GM20431 (cell line): ENCODE measurements at regions not wholly inside any gene's neighbourhood (a gene's known extent, or its start where the extent isn't known, plus 50 kb on each side); places are given as distances from the start of the nearest gene placed in this dataset.

Experiments
- in situ Hi-C: fragments of 300-500 bp; cut with MseI, MboI; formaldehyde crosslinking; loops from one replicate; pipeline ENCODE4 v1.15.0; 2020; ENCODE audit warnings: low sequenced_read_pairs; ENCODE audit not compliant: unreplicated experiment

DNA sequence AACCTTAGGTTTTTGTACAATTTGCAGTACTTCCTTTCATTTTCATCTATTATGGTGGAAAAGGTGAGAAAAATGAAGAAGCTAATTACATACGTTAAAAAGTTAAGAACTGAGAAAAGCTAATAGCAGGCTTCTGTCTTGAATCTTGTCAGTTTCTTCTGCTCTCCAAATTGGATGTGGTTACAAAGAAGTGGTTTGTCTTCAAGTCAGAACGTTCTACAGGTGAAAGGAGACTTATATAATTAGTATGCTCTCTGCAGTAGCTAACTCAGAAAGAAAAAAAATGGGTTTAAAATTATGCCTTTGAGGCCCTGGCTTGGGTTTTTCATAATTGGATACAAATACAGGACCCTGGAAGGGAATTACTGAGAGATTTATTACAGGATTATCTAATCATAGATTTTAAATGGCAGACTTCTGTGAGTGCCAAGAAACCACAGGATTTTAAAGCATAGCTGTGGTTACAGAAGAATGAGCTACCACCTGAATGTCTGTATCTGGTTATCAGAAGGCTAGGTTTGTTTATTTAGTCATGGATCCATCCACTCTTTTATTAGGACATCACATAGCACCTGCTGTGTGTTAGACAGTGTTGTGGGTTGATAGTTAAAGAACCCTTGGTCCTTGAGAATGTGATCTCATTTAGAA, 528.1 kb upstream of the MCTP2 start:
- in situ Hi-C loops: no loop called here

DNA sequence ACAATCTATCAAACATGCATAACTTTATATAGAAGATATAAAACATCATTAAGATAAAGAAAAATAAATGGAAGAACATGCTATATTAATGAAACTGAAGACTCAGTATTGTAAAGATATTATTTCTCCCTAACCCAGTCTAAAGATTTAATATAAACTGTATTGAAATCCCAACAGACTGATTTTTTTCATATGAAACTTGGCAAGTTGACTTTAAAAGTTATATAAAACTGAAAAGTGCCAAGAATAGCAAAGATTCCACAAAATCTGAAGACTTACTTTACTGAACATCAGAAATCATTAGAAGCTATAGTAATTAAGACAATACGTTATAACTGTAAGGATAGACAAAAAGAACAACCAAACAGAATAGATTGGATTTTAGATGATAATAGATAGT, 531.3 kb upstream of the MCTP2 start:
- in situ Hi-C loops: no loop called here

DNA sequence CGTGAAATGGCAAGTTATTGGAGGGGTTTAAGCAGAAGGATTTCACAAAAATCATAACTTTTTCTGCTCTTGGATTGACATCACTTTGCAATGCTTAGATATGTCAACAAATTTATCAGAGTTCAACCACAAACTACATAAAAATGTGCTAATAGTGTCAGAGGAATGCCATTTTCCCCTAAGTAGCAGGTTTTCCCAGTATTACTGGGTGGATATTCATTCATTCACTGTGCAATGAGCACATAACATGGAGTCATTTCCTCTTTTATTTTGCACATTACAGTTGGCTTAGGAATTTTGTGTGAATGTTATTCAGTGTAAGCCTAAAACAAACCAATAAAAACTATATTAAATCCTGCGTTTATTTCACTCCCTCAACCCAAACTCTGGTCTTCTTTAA, 537.3 kb upstream of the MCTP2 start:
- in situ Hi-C loops: no loop called here

DNA sequence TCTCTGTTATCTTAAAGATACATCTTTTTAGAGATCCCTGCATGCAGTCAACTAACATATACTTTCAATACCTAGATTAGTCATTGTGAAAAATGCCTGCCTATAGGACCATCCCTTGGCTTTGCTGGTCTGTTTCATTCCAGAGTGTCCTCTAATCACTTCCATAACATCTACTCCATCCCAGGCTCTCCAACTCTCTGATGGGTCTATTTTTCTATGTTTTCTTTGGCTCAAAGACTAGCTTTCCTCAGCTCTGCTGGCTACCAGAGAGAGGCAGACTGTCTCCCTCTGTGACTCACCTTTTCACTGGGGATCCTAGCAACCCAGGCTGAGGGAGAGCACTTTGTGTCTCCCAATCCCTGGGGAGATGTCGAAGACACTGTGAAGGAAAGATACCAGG, 547.7 kb upstream of the MCTP2 start:
- in situ Hi-C loops: no loop called here

DNA sequence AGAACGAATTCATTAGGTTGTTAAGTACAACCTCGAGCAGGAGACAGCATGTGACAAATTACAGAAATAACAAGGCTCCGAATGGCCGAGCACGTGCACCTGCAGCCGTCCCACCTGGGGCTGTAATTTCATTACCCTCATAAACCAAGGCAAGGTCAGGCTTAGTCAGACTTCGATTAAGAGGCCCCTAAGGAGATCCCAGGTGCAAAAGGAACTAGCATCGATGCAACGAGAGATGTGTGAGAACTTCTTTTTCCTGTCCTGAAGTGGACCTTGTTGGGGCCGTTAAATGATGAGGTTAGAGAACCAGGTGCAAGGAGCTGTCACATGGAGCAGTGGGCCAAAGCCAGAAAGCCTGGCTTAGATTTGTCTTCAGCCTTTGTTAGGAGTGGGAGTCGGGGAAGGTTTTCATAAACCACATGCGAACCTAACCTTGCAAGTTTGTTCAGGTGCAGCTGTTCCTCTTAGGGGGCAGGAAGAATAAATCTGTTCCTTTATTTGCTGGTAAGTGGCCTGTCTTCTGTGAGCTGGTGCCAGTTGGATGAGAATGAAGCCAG, 559.9 kb upstream of the MCTP2 start:
- in situ Hi-C loops: no loop called here

DNA sequence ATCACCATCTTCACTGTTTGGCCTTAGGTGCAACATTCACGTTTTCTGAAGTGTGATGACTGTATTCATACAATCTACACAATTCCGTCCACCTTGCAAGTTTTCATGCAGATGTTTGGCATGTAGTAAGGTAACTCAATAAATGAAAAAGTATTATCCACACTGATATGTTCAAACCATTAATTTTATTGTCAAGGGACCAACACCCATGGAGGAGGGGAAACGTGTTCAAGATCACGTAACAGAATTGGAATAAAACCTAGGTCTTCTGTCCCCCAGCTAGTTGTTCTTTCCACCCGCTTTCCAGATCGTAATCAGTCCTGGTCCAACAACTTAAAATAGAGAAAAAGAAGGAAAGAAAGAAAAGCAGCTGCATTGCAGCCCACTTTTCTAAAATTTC, 560.4 kb upstream of the MCTP2 start:
- in situ Hi-C loops: no loop called here

DNA sequence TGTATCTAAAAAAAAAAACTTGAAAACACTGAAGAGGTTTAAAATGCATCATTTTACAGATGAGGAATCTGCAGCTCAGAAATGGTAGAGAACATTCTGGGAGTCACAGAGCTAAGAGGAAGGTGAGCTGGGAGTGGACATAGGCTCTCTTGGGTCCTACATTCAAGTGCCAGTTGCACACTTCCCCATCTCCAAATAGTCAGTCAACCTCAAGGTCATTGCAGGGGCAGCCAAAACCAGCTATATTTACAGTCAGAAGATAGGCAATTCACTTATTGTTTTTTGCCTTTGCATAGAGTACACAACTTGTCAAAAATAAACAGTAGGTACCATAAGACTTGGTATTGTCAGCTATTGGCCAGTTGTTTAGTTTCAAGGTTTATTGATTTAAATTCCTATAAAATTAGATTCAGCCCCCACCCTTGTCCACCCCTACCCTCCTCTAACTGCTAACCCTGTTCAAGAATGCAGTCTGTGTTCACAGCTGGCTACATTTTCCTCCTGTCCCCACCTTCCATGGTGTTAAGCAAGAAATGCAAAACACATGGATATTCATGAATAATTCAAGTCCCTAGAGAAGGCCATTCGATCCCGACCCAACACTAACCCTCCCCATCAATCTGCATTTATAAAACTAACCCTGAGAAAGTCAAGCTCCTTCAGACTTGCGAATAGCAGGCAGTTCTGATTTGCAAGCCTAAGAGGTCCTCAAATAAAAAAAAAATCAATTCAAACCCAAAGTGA, 567.0 kb upstream of the MCTP2 start:
- in situ Hi-C loops: no loop called here

DNA sequence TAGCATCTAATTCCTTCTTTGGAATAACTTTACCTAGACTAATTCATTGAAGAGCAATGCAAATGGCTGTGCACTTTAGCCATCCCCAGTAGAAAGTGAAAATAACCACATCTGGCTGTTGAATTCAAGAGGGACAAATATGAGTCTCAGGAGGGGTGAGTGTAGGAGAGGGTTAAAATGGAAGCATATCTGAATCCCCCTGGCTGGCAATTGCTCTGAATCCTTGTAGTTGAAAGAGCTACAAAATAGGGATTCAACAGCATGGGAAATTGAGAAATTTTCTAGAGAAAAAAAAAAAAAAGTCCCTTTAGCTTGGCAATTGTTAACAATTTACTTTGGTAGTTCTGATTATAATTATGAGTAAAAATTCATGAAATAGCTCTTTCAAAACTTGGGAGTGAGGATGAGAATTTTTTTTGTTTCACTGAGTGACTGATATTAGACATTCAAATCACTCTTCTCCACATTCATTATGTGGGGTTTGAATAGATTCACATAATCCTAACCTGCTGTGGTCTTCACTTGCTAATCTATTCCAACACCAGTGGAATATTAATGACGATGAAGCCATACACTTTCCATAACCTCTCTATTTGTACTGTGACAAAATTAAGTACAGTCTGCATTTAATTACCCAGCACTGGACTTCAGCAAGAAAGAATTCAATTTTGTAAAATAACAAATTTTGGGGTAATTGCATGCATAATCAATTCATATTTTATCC, 569.0 kb upstream of the MCTP2 start:
- in situ Hi-C loops: no loop called here

DNA sequence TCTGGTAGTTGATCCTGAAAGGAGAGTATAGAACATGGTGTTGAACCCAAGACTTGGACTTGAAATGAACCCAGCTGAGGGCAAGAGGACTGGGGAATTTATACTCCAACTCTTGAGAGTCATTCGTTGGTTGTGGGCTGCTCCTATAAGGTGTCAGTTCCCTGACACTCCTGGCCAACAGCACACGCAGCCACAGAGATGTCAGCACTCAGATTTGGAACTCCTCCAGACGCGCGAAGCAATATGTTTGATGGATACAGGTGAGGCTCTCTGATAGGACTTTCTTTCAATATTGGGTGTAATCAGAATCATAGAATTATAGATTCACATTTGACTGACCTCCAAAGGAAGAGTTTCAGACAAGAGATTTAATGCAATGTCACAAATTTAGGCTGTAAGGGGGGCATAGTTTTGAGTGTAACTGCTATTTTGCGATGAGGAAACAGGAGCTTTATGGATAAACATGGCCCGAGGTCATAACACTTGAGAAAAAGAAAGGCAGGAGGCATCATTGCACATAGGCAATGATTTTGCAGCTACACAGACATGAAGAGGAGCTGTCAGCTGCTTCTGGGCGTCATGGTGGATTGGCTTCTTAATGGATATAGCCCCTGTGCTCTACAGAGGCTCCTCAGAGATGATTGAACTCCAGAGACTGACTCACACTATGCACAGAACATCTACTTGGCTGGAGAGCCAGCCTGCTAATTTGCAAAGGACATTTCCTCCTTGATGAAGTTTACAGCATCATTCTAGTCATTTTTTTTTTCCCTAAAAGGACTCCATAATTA, 569.2 kb upstream of the RGMA start:
- in situ Hi-C loops: no loop called here

DNA sequence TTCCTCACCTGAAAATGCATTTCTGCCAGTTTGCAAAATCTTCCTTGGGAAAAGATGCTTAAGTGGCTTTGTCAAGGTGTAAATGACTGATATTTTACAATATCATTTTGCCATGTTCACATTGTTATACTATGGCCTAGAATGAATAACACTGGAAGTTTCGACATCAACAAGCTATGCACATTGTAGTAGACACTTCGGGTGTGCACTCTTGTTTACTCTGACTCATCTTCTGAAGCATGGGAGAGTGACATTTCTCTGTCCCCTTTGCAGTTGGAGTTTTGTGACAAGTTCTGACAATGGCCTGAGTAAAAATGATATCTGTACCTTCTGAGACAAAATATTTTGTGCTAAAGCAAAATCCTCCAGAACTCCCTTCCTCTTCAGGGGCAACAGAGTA, 567.0 kb upstream of the RGMA start:
- in situ Hi-C loops: no loop called here

DNA sequence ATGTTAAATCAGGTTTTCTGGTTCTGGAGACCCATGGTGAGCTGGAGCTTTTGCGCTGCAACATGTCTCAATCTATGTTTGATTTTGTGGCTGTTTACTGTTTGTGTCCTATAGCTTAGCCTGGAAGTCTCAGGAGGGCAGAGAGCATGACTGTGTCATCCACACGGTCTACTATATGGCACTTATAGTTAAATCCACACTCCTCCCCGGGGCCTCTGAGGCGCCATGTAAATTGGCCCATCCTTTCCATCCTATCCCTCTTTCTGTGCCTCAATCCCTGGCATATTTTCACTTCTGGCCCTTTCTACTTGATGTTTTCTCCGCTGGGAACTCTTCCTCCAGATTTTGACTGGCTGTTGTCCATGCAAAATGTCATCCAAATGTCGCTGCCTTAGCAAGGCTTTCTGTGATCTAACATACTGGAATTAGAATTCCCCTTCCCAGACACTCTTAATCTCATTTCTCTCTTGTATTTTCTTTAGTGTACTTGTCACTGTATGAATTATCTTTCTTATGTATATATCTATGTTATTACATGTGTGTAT, 560.8 kb upstream of the RGMA start:
- in situ Hi-C loops: no loop called here

DNA sequence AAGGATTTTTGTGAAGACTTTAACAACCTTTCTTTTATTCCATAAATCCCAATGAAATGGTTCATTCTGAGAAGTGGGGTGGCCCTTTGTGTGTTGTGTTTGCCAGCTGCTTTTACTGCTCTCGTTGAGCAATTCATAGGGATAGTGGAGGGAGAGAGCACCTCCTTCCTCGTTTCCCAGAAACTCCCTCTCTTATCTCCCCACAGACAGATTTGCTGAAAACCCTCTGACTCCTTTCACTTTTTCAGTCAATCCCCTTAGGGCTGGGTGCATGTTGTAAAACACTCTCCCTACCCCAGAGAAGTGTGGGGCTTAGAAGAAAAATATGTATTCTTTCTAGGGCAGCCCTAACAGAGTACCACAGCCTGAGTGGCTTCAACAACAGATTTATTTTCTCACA, 557.2 kb upstream of the RGMA start:
- in situ Hi-C loops: no loop called here

DNA sequence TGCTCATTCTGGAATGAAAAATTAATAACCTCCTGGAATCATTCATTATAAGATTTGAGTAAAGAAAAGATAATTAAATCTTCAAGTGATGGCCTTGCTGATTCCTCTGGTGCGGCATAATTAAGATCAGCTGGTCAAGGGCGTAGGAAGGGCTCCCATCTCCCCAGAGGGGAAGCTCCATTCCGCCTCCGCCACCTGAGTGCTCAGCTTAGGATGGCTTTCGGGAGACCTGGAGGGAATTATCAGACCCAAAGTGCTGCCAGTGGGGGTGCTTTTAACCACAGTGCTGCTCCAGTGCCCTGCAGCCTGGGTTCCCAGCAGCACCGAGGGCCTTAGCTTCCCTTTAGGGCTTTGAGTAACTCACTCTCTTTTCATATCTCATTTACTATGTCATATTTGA, 556.6 kb upstream of the RGMA start:
- in situ Hi-C loops: no loop called here

DNA sequence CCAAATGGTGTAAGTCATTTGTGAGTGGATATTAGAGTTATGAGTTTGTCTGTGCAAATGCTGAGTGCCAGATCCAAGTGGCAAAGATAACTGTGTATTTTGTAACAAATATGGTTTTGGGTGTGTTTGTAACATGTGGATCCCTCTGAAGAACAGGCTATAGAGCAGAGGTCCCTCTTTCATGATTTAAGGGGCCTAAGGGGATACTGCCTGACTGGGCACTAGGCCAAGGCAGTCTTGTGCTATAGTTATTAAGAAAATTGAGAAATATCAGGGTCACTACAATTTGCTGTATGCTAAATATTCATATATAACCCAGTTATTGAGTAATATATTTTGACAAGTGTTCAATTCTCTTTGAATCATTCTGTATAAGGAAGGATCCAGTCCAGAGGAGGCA, 555.6 kb upstream of the RGMA start:
- in situ Hi-C loops: no loop called here

DNA sequence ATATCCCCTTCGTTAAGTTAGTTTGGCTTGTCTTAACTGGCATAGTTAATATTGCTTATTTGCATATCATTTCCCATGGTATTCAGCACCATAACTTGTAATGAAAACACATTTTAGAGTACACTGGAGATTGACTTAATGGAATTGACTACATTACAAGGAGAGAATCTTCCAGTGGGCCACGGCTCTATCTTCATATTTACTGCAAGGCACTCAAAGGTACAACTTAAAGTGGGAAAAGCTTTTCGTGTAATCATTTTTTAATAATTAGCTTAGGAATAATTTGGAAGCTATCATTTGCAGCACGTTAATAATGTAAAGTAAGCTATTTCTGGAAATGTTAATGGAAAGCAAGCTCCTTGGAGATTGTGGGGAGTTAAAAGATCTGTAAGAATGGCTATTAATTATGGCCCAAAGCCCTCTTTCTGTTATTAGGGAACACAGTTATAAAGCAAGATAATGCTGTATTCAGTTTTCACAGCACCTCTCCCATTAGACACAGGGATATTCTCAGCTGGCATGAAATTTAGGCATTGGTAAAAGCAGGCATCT, 551.5 kb upstream of the RGMA start:
- in situ Hi-C loops: no loop called here

DNA sequence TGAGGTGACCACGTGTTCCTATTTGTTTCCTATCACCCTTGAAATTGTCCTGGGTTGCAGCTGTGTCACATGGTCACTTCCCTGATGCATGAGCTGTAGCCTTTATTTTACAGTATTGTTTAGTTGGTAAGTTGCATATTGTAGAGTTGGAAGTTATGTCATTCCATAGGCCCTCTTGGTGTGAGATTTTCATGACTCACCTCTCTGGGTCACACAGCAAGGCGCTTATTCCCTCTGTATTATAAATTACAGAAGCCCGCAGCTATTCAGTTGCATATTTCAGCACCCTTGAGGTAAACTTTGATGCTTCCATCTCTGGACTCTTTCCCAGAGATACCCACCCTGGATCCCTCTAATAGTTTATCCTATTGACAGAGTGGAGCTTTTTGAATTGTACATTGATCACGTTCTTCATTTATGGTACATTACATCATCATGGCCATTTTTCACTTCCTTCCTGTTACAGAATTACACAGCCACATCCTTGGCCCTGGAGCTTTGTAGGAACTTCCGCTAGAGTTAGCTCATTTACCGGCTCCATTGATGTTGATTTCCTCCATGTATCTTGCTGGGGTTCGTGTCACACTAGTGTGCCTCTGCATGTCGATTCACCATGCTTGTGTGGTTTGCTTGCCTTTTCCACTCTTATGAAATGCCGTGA, 543.1 kb upstream of the RGMA start:
- in situ Hi-C loops: no loop called here

DNA sequence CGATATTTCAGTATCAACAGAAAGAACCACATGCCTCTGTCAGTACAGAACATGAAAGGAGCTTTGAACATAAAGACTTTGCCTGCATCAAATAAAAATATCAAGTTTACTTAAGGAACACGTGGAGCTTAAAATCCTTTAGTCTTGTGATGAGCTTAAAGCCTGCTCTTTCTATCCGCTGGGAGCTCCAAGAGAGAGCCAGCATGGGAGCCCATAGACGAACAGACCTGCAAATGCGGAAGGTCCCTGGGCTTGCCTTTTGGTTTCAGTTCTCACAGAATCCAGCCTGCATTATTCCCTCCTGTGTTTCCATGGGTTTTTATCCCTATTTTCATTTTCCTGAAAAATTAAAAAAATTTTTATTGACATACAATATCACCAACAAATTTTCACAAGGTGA, 530.6 kb upstream of the RGMA start:
- in situ Hi-C loops: no loop called here

DNA sequence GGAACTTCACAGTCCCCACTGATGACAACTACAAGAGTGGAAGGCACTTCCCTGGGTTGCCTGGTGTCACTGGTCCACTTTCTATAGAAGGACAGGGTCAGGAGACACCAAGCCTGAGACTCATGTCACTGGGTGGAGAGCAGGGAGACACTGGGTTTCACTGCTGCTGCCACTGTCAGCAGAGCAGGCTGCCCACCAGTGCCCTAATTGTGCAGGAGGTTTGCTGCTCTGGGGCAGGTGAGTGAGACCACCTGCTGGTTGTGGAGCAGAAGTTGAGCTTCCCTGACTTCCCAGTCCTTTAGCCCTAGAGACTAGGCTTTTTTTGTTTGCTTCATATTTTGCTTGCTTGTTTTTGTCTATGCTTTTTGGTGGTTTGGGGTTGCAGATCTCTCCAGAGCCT, 528.4 kb upstream of the RGMA start:
- in situ Hi-C loops: no loop called here

DNA sequence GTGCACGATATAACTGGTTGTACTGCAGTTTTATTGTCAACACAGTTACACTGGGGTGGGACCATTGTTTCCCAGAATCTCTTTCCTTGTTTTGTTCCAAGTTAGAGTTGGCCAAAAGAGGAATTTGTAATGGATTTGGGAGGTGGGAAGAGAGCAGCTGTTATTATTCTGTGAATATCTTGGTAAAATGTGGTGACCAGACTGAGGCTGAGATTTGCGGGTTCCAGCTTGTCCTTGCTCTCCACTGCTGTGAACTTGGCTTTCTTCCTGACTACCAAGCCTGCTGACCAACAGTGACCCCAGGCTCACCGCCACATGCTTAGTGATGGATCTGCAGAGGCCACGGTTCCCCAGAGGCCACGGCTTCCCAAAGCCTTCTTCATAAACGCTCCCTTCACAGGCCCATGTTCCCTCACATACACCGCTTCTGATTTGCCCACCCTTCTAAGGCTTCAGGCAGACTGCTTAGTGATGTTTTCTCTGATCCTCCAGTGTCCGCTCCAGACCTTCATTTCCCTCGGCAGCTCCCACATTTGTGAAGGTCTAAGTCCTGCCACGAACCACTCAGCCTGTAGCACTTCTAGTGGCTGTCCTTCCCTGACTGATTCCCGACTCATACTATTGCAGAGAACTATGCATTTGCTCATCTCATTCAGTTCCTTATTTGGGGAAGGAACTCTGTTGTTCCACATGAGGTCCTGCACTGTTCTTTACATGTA, 525.5 kb upstream of the RGMA start:
- in situ Hi-C loops: no loop called here
